GDM1 (cell line): ENCODE measurements at regions not wholly inside any gene's neighbourhood (a gene's known extent, or its start where the extent isn't known, plus 50 kb on each side); places are given as distances from the start of the nearest gene placed in this dataset.

Experiments
- DNase-seq: peaks from one replicate; lab custom pipeline; 2025; lab: John Stamatoyannopoulos, UW

- no peak for DNase-seq
Measured at GRCh38 chr22:48793949-48794348, 1033.7 kb downstream of the BRD1 start.

GRCh38 chr22:48786679-48786996 lies 1041.0 kb downstream of the BRD1 start:
- DNase-seq: no peak

- DNase-seq: no peak
Measured at GRCh38 chr22:48785792-48786678, 1041.6 kb downstream of the BRD1 start.

- no peak for DNase-seq
Measured at GRCh38 chr22:48784701-48785503, 1042.8 kb downstream of the BRD1 start.

- no peak for DNase-seq
Measured at GRCh38 chr22:48783821-48784266, 1043.8 kb downstream of the BRD1 start.

GRCh38 chr22:48782811-48783511 lies 1044.7 kb downstream of the BRD1 start:
- DNase-seq: no peak

- no peak for DNase-seq
Measured at GRCh38 chr22:48782326-48782725, 1045.3 kb downstream of the BRD1 start.

GRCh38 chr22:48781868-48782267 lies 1045.8 kb downstream of the BRD1 start:
- no peak for DNase-seq

GRCh38 chr22:48781391-48781790 lies 1046.3 kb downstream of the BRD1 start:
- DNase-seq: no peak

GRCh38 chr22:48780597-48781277 lies 1046.9 kb downstream of the BRD1 start:
- no peak for DNase-seq

GRCh38 chr22:48779661-48780596 lies 1047.7 kb downstream of the BRD1 start:
- no peak for DNase-seq

- DNase-seq: no peak
Measured at GRCh38 chr22:48779211-48779643, 1048.4 kb downstream of the BRD1 start.

- DNase-seq: no peak
Measured at GRCh38 chr22:48778308-48779195, 1049.1 kb downstream of the BRD1 start.

- DNase-seq: no peak
Measured at GRCh38 chr22:48772286-48772907, 1055.3 kb downstream of the BRD1 start.

- DNase-seq: no peak
Measured at GRCh38 chr22:48765595-48765994, 1062.1 kb downstream of the BRD1 start.

GRCh38 chr22:48761546-48761945 lies 1066.1 kb downstream of the BRD1 start:
- no peak for DNase-seq

GRCh38 chr22:48760481-48761390 lies 1066.9 kb downstream of the BRD1 start:
- no peak for DNase-seq
